Neural progenitor cell (in vitro differentiated cells): ENCODE measurements at regions not wholly inside any gene's neighbourhood (a gene's known extent, or its start where the extent isn't known, plus 50 kb on each side); places are given as distances from the start of the nearest gene placed in this dataset.

ENCODE experiments used
- DNase-seq: peaks from one replicate; pipeline ENCODE4 v3.0.0-alpha.2; 2016; ENCODE audit warnings: low spot score
- H2AFZ ChIP-seq: fragments of 200-600 bp; sonication (generic); replicated peaks from 2 replicates; pipeline ENCODE4 v1.6.1; 2016; ENCODE audit warnings: antibody characterized with exemption
- H3F3A ChIP-seq: fragments of 200-600 bp; sonication (generic); 2 replicates; pipeline ENCODE4 v1.6.1; 2016; ENCODE audit warnings: antibody characterized with exemption, low read depth
- H3K27ac ChIP-seq: fragments of 200-600 bp; sonication (generic); 2 replicates; pipeline ENCODE4 v1.5.1; 2016; ENCODE audit warnings: mild to moderate bottlenecking
- H3K27me3 ChIP-seq: fragments of 200-600 bp; sonication (generic); 2 replicates; pipeline ENCODE4 v1.6.1; 2016; ENCODE audit warnings: mild to moderate bottlenecking, moderate library complexity
- H3K36me3 ChIP-seq: fragments of 200-600 bp; sonication (generic); 2 replicates; pipeline ENCODE4 v1.5.1; 2016
- H3K4me1 ChIP-seq: fragments of 200-600 bp; sonication (generic); 2 replicates; pipeline ENCODE4 v1.6.1; 2016; ENCODE audit warnings: mixed run types
- H3K4me2 ChIP-seq: fragments of 200-600 bp; sonication (generic); 2 replicates; pipeline ENCODE4 v1.6.1; 2016
- H3K4me3 ChIP-seq: fragments of 200-600 bp; sonication (generic); 2 replicates; pipeline ENCODE4 v1.5.1; 2016
- H3K79me2 ChIP-seq: fragments of 200-600 bp; sonication (generic); 2 replicates; pipeline ENCODE4 v1.6.1; 2016; ENCODE audit warnings: low read depth
- H3K9ac ChIP-seq: fragments of 200-600 bp; sonication (generic); 2 replicates; pipeline ENCODE4 v1.6.1; 2016
- H3K9me3 ChIP-seq: fragments of 200-600 bp; sonication (generic); 2 replicates; pipeline ENCODE4 v1.5.1; 2016; ENCODE audit warnings: low read depth
- H4K20me1 ChIP-seq: fragments of 200-600 bp; sonication (generic); 2 replicates; pipeline ENCODE4 v1.6.1; 2016; ENCODE audit warnings: low read depth
- H3K27ac Mint-ChIP-seq: 3 replicates; pipeline ENCODE4 v1.8.0; 2021; ENCODE audit warnings: mixed read lengths
- H3K27me3 Mint-ChIP-seq: 2 replicates; pipeline ENCODE4 v1.8.0; 2022; ENCODE audit warnings: low read depth, mild to moderate bottlenecking, inconsistent platforms, moderate library complexity, mixed read lengths; ENCODE audit not compliant: insufficient read depth
- H3K36me3 Mint-ChIP-seq: 3 replicates; pipeline ENCODE4 v1.8.0; 2021; ENCODE audit warnings: mixed read lengths
- H3K4me1 Mint-ChIP-seq: 3 replicates; pipeline ENCODE4 v1.8.0; 2021; ENCODE audit warnings: mixed read lengths
- H3K4me3 Mint-ChIP-seq: 3 replicates; pipeline ENCODE4 v1.8.0; 2021; ENCODE audit warnings: mild to moderate bottlenecking, moderate library complexity, mixed read lengths
- H3K9me3 Mint-ChIP-seq: 3 replicates; pipeline ENCODE4 v1.8.0; 2020; ENCODE audit warnings: mixed read lengths
- EZH2 ChIP-seq: fragments of 200-600 bp; sonication (generic); IDR thresholded peaks from 2 replicates; pipeline ENCODE4 v1.6.1; 2017; ENCODE audit warnings: antibody characterized with exemption, mild to moderate bottlenecking, moderate library complexity
- EZH2phosphoT487 ChIP-seq: fragments of 200-600 bp; sonication (generic); IDR thresholded peaks from 2 replicates; pipeline ENCODE4 v1.6.1; 2017; ENCODE audit warnings: antibody characterized with exemption
- TF ChIP-seq, protein P1 (sequence below): fragments of 200-600 bp; sonication (generic); IDR thresholded peaks from 2 replicates; pipeline ENCODE4 v1.5.1; 2017; ENCODE audit warnings: antibody characterized with exemption, mild to moderate bottlenecking

DNA sequence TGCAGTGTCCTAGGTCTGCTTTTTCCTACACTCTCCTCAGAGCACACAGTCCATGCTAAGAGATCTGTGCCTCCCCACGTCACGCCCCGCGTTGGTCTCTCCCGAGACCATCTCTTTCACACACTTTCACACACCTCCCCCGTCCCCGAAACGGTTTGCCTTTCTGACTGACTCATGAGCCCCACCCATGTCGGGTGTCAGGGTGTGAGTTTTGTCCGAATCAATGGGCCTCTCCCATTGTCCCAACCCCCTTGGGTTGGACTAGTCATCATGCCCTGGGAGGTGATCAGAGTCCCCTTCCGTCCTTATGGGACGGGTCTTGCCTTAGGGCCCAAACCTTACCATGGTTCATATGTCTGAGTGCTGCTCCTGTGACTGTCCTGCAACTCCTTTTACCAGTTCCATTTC lies 214.0 kb upstream of the HTR2A start:
- no peak overlapping the region for H3K27ac ChIP-seq
- Mint-ChIP-seq H3K27ac (peak overlapping the region; percentile 38), H3K9me3 (peaks cover 2% of the 10 kb centered on the region), H3K27me3 (peaks cover 2% of the 10 kb centered on the region), H3K4me1 (peaks cover 23% of the 10 kb centered on the region), H3K36me3 (no peaks in the 10 kb centered on the region), H3K4me3 (no peak overlapping the region)
- peaks cover 33% of the 10 kb centered on the region for H3K4me1 ChIP-seq
- no peak for TF ChIP-seq EZH2
- no peak for TF ChIP-seq EZH2phosphoT487
- TF ChIP-seq, protein P1, sequence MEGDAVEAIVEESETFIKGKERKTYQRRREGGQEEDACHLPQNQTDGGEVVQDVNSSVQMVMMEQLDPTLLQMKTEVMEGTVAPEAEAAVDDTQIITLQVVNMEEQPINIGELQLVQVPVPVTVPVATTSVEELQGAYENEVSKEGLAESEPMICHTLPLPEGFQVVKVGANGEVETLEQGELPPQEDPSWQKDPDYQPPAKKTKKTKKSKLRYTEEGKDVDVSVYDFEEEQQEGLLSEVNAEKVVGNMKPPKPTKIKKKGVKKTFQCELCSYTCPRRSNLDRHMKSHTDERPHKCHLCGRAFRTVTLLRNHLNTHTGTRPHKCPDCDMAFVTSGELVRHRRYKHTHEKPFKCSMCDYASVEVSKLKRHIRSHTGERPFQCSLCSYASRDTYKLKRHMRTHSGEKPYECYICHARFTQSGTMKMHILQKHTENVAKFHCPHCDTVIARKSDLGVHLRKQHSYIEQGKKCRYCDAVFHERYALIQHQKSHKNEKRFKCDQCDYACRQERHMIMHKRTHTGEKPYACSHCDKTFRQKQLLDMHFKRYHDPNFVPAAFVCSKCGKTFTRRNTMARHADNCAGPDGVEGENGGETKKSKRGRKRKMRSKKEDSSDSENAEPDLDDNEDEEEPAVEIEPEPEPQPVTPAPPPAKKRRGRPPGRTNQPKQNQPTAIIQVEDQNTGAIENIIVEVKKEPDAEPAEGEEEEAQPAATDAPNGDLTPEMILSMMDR: no peak
- peaks cover 48% of the 10 kb centered on the region for H3F3A ChIP-seq
- H3K4me3 ChIP-seq: no peak overlapping the region
- H3K36me3 ChIP-seq: no peaks in the 10 kb centered on the region
- H3K9ac ChIP-seq: no peak overlapping the region
- H3K27me3 ChIP-seq: no peaks in the 10 kb centered on the region
- DNase-seq: no peak
- H4K20me1 ChIP-seq: no peaks in the 10 kb centered on the region
- H3K79me2 ChIP-seq: no peaks in the 10 kb centered on the region
- H3K4me2 ChIP-seq: no peak overlapping the region
- no peaks in the 10 kb centered on the region for H3K9me3 ChIP-seq
- H2AFZ ChIP-seq: no peak overlapping the region

DNA sequence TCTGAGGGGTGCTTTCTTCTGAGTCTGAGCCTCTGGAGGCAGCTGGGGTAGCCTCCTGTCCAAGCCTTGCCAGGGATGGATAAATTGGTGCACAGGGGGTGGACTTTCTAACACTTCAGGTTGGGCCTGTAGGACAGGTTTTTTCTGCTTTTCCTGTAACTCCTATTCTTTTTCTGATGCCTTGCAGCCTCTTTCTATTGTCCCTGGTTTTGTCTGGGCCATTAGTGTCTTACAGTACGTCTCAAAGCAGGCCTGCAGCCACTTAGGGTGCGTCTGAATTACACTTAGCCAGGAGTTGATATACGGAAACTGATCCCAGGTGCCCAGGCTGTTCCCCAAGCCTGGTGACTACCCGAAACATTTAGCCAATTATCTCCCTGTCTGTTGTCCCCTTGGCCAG lies 213.3 kb upstream of the HTR2A start:
- H3K4me2 ChIP-seq: no peak overlapping the region
- H3K4me3 Mint-ChIP-seq: no peak overlapping the region
- no peak overlapping the region for H3K27ac ChIP-seq
- H3F3A ChIP-seq: peaks cover 48% of the 10 kb centered on the region
- H3K9me3 ChIP-seq: no peaks in the 10 kb centered on the region
- no peak overlapping the region for H3K27ac Mint-ChIP-seq
- peak; percentile 17 for DNase-seq
- no peaks in the 10 kb centered on the region for H3K79me2 ChIP-seq
- no peaks in the 10 kb centered on the region for H3K27me3 ChIP-seq
- no peak for TF ChIP-seq EZH2phosphoT487
- TF ChIP-seq EZH2: no peak
- TF ChIP-seq, protein P1: no peak
- no peaks in the 10 kb centered on the region for H3K36me3 ChIP-seq
- H3K27me3 Mint-ChIP-seq: peaks cover 2% of the 10 kb centered on the region
- H4K20me1 ChIP-seq: no peaks in the 10 kb centered on the region
- H3K4me3 ChIP-seq: no peak overlapping the region
- H3K4me1 ChIP-seq: peaks cover 33% of the 10 kb centered on the region
- peaks cover 23% of the 10 kb centered on the region for H3K4me1 Mint-ChIP-seq
- peaks cover 2% of the 10 kb centered on the region for H3K9me3 Mint-ChIP-seq
- no peaks in the 10 kb centered on the region for H3K36me3 Mint-ChIP-seq
- H3K9ac ChIP-seq: no peak overlapping the region
- H2AFZ ChIP-seq: no peak overlapping the region

DNA sequence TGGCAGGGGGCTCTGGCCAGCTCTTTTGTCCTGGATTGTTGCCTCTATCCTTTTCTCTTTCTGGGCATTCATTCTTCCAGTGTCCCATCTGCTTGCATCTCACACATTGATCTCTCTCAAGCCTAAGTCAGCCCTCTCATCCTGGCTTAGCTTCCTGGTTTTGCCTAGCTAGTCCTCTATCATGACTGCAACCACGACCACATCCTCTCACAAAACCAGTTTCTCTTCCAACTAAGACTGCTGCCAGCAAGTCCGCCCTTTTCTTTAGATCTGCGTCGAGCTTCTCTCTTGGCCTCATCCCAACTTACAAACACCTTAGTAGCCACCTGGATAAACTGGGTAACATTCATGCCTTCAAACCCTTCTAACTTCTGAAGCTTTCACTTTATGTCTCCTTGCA lies 212.2 kb upstream of the HTR2A start:
- no peak overlapping the region for H3K27ac Mint-ChIP-seq

More for the DNA sequence above, 212.2 kb upstream of the HTR2A start:
- peaks cover 27% of the 10 kb centered on the region for H3K4me1 ChIP-seq
- H3K9ac ChIP-seq: no peak overlapping the region
- H3K36me3 ChIP-seq: no peaks in the 10 kb centered on the region
- H3F3A ChIP-seq: peaks cover 39% of the 10 kb centered on the region
- no peaks in the 10 kb centered on the region for H3K27me3 ChIP-seq
- no peak for DNase-seq
- no peak overlapping the region for H2AFZ ChIP-seq
- H3K9me3 ChIP-seq: no peaks in the 10 kb centered on the region
- H3K4me3 ChIP-seq: no peak overlapping the region
- H3K27ac ChIP-seq: no peak overlapping the region
- no peaks in the 10 kb centered on the region for H3K36me3 Mint-ChIP-seq
- H3K27me3 Mint-ChIP-seq: peaks cover 4% of the 10 kb centered on the region
- no peaks in the 10 kb centered on the region for H3K79me2 ChIP-seq
- H3K9me3 Mint-ChIP-seq: peaks cover 6% of the 10 kb centered on the region
- peaks cover 21% of the 10 kb centered on the region for H3K4me1 Mint-ChIP-seq
- no peak overlapping the region for H3K4me2 ChIP-seq
- no peak overlapping the region for H3K4me3 Mint-ChIP-seq
- H4K20me1 ChIP-seq: no peaks in the 10 kb centered on the region
- TF ChIP-seq, protein P1: no peak
- TF ChIP-seq EZH2: no peak
- TF ChIP-seq EZH2phosphoT487: no peak
